Naive thymus-derived CD4-positive, alpha-beta T cell (primary cell): ENCODE measurements at regions not wholly inside any gene's neighbourhood (a gene's known extent, or its start where the extent isn't known, plus 50 kb on each side); places are given as distances from the start of the nearest gene placed in this dataset.
"Not testable (repeated sequence)": the region's sequence is repeated elsewhere in the genome, so short reads cannot be mapped to it uniquely, and the experiment has no call there.

Source experiments
- ATAC-seq: fragments of 150-1000 bp; cut with Tn5 transposase; 2 replicates; pipeline ENCODE4 v1.10.0; 2021; ENCODE audit warnings: mild to moderate bottlenecking, moderate library complexity
- CTCF ChIA-PET: fragments of 350-600 bp; sonication (Branson Sonifier 250); formaldehyde crosslinking; loops from one replicate; lab custom pipeline; 2021; ENCODE audit warnings: antibody characterized with exemption; lab: Charles Lee
- POLR2A ChIA-PET: fragments of 350-600 bp; sonication (Branson Sonifier 250); formaldehyde crosslinking; loops from one replicate; lab custom pipeline; 2021; ENCODE audit warnings: antibody characterized with exemption, inconsistent platforms; lab: Charles Lee
- DNase-seq, 9 donors: peaks; one replicate each; pipeline versions ENCODE4 v3.0.0 to v3.0.0-alpha.2; 2020 to 2022; ENCODE audit warnings: mixed read lengths in 1 of 9
- H3K27ac ChIP-seq: one replicate; pipeline ENCODE4 v1.7.0; 2013; ENCODE audit warnings: mild to moderate bottlenecking, low read depth, low read length, moderate library complexity
- H3K27me3 ChIP-seq, 2 donors: one replicate each; pipeline ENCODE4 v1.7.0; 2013; ENCODE audit warnings: low read length in 2 of 2, mild to moderate bottlenecking in 2 of 2, moderate library complexity in 2 of 2; ENCODE audit not compliant: control insufficient read depth in 2 of 2, insufficient read depth in 2 of 2
- H3K36me3 ChIP-seq, 3 experiments: 1 replicate in 2 of 3; 2 replicates in 1 of 3; pipeline ENCODE4 v1.7.0; 2013; ENCODE audit warnings: low read length in 3 of 3, mild to moderate bottlenecking in 3 of 3, moderate library complexity in 1 of 3; ENCODE audit not compliant: insufficient read depth in 3 of 3, control insufficient read depth in 2 of 3
- H3K4me1 ChIP-seq, 2 donors: one replicate each; pipeline ENCODE4 v1.7.0; 2013; ENCODE audit warnings: low read length in 2 of 2, mild to moderate bottlenecking in 2 of 2, moderate library complexity in 1 of 2; ENCODE audit not compliant: control insufficient read depth in 2 of 2, insufficient read depth in 2 of 2
- H3K4me3 ChIP-seq: 2 replicates; pipeline ENCODE4 v1.7.0; 2013; ENCODE audit warnings: mild to moderate bottlenecking, low read length
- H3K9me3 ChIP-seq, 3 experiments: 1 replicate in 2 of 3; 2 replicates in 1 of 3; pipeline ENCODE4 v1.7.0; 2013; ENCODE audit warnings: low read length in 3 of 3; ENCODE audit not compliant: control insufficient read depth in 2 of 3
- H3K27ac Mint-ChIP-seq, 9 donors: one replicate each; pipeline ENCODE4 v1.8.0; 2020 to 2022; ENCODE audit warnings: mixed read lengths in 9 of 9, mild to moderate bottlenecking in 8 of 9, moderate library complexity in 5 of 9, inconsistent platforms in 2 of 9
- H3K27me3 Mint-ChIP-seq, 5 donors: one replicate each; pipeline ENCODE4 v1.8.0; 2021 to 2022; ENCODE audit warnings: mixed read lengths in 5 of 5, mild to moderate bottlenecking in 1 of 5
- H3K36me3 Mint-ChIP-seq, 5 donors: one replicate each; pipeline ENCODE4 v1.8.0; 2020 to 2022; ENCODE audit warnings: mixed read lengths in 5 of 5, mild to moderate bottlenecking in 3 of 5, inconsistent platforms in 1 of 5
- H3K4me1 Mint-ChIP-seq, 7 donors: one replicate each; pipeline ENCODE4 v1.8.0; 2020 to 2022; ENCODE audit warnings: mixed read lengths in 7 of 7, mild to moderate bottlenecking in 3 of 7, inconsistent platforms in 1 of 7
- H3K4me3 Mint-ChIP-seq, 10 donors: one replicate each; pipeline ENCODE4 v1.8.0; 2020 to 2022; ENCODE audit warnings: mild to moderate bottlenecking in 10 of 10, mixed read lengths in 10 of 10, moderate library complexity in 6 of 10, inconsistent platforms in 2 of 10
- H3K9me3 Mint-ChIP-seq, 11 donors: one replicate each; pipeline ENCODE4 v1.8.0; 2020 to 2022; ENCODE audit warnings: mixed read lengths in 11 of 11, mild to moderate bottlenecking in 4 of 11, inconsistent platforms in 1 of 11, moderate library complexity in 1 of 11
- intact Hi-C, 2 donors: fragments of 100-400 bp; cut with micrococcal nuclease; formaldehyde crosslinking; loops; one replicate each; pipeline ENCODE4 v1.15.1; 2023

DNA sequence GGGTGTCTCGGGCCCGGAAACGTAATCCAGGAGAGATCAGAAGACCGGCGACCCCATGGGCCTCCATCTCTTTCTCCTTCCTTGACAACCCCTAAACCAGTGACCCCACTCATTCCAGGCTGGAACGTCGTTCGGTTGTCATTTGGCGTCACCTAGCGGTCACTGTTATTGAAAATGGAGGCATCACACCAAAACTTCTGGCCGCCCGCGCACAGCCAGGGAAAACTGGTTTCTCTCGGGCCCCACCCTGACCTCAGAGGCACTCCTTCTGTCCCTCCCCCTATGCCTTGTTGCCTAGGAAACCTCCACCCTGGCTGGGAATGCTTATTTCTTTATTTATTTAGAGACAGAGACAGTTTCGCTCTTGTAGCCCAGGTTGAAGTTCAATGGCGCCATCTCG, 2327.3 kb upstream of the TPTE start:
- CTCF ChIA-PET, H3K36me3 ChIP-seq, H3K4me3 Mint-ChIP-seq, H3K27ac ChIP-seq, intact Hi-C loops, DNase-seq, H3K36me3 Mint-ChIP-seq, H3K27ac Mint-ChIP-seq, H3K4me1 Mint-ChIP-seq, H3K27me3 Mint-ChIP-seq, H3K4me3 ChIP-seq, H3K9me3 ChIP-seq, H3K27me3 ChIP-seq, H3K4me1 ChIP-seq, POLR2A ChIA-PET, H3K9me3 Mint-ChIP-seq: not testable (repeated sequence)
- ATAC-seq = peak; percentile 76

DNA sequence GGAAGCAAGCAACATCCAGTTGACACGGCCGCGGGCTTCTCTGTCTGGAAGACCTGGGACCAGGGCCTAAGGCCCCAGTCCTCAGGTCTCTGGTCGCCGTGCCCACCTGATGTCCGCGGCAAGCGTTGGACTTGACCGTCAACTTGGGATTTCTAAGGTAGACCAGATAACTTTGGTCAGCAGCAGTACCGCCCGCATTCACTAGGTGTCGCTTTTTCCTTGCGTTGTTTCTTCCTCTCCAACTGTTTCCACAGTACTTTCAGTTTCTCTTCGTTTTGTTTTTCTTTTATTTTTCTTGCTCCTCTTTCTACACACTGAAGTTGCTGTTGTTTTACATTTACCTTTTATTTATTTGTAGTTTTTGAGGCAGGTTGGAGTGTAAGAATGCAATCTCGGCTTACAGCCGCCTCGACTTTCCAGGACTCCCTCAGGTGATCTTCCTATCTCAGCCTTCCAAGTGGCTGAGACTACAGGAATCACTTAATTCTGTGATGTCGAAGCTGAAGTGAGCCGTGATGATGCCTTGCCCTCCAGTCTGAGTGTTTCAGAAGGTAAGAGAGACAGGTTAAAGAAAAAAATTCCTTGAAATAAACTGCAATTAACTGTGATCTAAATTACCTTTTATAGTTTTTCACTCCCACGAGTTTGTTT, 2323.9 kb upstream of the TPTE start:
- ATAC-seq = peak; percentile 84
- H3K4me3 Mint-ChIP-seq, H3K27ac Mint-ChIP-seq, H3K36me3 Mint-ChIP-seq, H3K4me1 Mint-ChIP-seq, CTCF ChIA-PET, POLR2A ChIA-PET, H3K36me3 ChIP-seq, H3K27me3 ChIP-seq, DNase-seq, H3K4me3 ChIP-seq, H3K27ac ChIP-seq, H3K27me3 Mint-ChIP-seq, H3K9me3 ChIP-seq, H3K4me1 ChIP-seq, H3K9me3 Mint-ChIP-seq, intact Hi-C loops: not testable (repeated sequence)

DNA sequence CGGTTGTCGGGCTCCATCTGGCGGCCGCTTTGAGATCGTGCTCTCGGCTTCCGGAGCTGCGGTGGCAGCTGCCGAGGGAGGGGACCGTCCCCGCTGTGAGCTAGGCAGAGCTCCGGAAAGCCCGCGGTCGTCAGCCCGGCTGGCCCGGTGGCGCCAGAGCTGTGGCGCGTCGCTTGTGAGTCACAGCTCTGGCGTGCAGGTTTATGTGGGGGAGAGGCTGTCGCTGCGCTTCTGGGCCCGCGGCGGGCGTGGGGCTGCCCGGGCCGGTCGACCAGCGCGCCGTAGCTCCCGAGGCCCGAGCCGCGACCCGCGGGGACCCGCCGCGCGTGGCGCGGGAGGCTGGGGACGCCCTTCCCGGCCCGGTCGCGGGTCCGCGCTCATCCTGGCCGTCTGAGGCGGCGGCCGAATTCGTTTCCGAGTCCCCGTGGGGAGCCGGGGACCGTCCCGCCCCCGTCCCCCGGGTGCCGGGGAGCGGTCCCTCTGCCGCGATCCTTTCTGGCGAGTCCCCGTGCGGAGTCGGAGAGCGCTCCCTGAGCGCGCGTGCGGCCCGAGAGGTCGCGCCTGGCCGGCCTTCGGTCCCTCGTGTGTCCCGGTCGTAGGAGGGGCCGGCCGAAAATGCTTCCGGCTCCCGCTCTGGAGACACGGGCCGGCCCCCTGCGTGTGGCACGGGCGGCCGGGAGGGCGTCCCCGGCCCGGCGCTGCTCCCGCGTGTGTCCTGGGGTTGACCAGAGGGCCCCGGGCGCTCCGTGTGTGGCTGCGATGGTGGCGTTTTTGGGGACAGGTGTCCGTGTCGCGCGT, 2316.1 kb upstream of the TPTE start:
- H3K36me3 ChIP-seq, POLR2A ChIA-PET, H3K4me3 Mint-ChIP-seq, H3K4me1 ChIP-seq, H3K4me3 ChIP-seq, DNase-seq, H3K9me3 ChIP-seq, H3K27ac ChIP-seq, H3K27me3 ChIP-seq, H3K27ac Mint-ChIP-seq, H3K36me3 Mint-ChIP-seq, H3K9me3 Mint-ChIP-seq, H3K27me3 Mint-ChIP-seq, intact Hi-C loops, CTCF ChIA-PET, H3K4me1 Mint-ChIP-seq: not testable (repeated sequence)
- peak; percentile 54 for ATAC-seq

DNA sequence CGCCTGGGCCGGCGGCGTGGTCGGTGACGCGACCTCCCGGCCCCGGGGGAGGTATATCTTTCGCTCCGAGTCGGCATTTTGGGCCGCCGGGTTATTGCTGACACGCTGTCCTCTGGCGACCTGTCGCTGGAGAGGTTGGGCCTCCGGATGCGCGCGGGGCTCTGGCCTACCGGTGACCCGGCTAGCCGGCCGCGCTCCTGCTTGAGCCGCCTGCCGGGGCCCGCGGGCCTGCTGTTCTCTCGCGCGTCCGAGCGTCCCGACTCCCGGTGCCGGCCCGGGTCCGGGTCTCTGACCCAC, 2315.5 kb upstream of the TPTE start:
- DNase-seq, POLR2A ChIA-PET: not testable (repeated sequence)

GRCh38 chr21:8212986-8213550, 2308.3 kb upstream of the TPTE start:
- POLR2A ChIA-PET, H3K36me3 ChIP-seq, H3K27me3 ChIP-seq, H3K4me3 Mint-ChIP-seq, H3K4me3 ChIP-seq, H3K27ac ChIP-seq, H3K27ac Mint-ChIP-seq, H3K4me1 ChIP-seq, H3K9me3 ChIP-seq, H3K4me1 Mint-ChIP-seq, H3K36me3 Mint-ChIP-seq, CTCF ChIA-PET, intact Hi-C loops, ATAC-seq, H3K27me3 Mint-ChIP-seq, H3K9me3 Mint-ChIP-seq: not testable (repeated sequence)
- peak in 6 of 9 donors; percentile 6 to 94 (median 66) for DNase-seq

More for the DNA sequence above, 2315.5 kb upstream of the TPTE start:
- H3K36me3 Mint-ChIP-seq, H3K4me1 ChIP-seq, ATAC-seq, H3K27ac ChIP-seq, H3K27me3 ChIP-seq, H3K27ac Mint-ChIP-seq, H3K36me3 ChIP-seq, H3K4me3 ChIP-seq, H3K4me1 Mint-ChIP-seq, H3K27me3 Mint-ChIP-seq, H3K4me3 Mint-ChIP-seq, intact Hi-C loops, H3K9me3 ChIP-seq, H3K9me3 Mint-ChIP-seq, CTCF ChIA-PET: not testable (repeated sequence)

DNA sequence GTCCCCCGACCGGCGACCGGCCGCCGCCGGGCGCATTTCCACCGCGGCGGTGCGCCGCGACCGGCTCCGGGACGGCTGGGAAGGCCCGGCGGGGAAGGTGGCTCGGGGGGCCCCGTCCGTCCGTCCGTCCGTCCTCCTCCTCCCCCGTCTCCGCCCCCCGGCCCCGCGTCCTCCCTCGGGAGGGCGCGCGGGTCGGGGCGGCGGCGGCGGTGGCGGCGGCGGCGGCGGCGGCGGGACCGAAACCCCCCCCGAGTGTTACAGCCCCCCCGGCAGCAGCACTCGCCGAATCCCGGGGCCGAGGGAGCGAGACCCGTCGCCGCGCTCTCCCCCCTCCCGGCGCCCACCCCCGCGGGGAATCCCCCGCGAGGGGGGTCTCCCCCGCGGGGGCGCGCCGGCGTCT, 2306.8 kb upstream of the TPTE start:
- POLR2A ChIA-PET, ATAC-seq: not testable (repeated sequence)
- DNase-seq = peak in 2 of 9 donors; percentile 17 to 22

More for the DNA sequence above, 2306.8 kb upstream of the TPTE start:
- H3K4me3 Mint-ChIP-seq, H3K27ac Mint-ChIP-seq, H3K36me3 Mint-ChIP-seq, intact Hi-C loops, H3K9me3 Mint-ChIP-seq, CTCF ChIA-PET, H3K36me3 ChIP-seq, H3K27me3 Mint-ChIP-seq, H3K4me3 ChIP-seq, H3K4me1 Mint-ChIP-seq, H3K4me1 ChIP-seq, H3K27ac ChIP-seq, H3K27me3 ChIP-seq, H3K9me3 ChIP-seq: not testable (repeated sequence)
